ENCODE measurements at regions not wholly inside any gene's neighbourhood (a gene's known extent, or its start where the extent isn't known, plus 50 kb on each side); places are given as distances from the start of the nearest gene placed in this dataset.

GRCh38 chr9:31272456-31273295 is 1111.8 kb upstream of the ACO1 start:
- no peaks in the 10 kb centered on the region for H3K27me3 ChIP-seq (ENCODE audit: control insufficient read depth in 2 of 2, insufficient read depth in 2 of 2, low read length in 2 of 2)
- no peaks in the 10 kb centered on the region for H4K20me1 ChIP-seq (replicated peaks; ENCODE audit: control insufficient read depth, insufficient read depth, low read length)
- POLR2A ChIA-PET: no interaction called here
- FAIRE-seq (no peak), DNase-seq (ENCODE audit: extremely low read depth in 1 of 4, low spot score in 3 of 4) (no peak), ATAC-seq (no peak)
- no peak overlapping the region for H3K4me2 ChIP-seq (ENCODE audit: insufficient read depth, low read length)
- no peak overlapping the region for H3K27ac ChIP-seq (ENCODE audit: extremely low read depth, low read depth, low read length)
- H3K36me3 ChIP-seq (ENCODE audit: control insufficient read depth, insufficient read depth, low read length): no peaks in the 10 kb centered on the region
- no TSS peak for BruUV-seq (replicated peaks)
- TF ChIP-seq DMBX1 (CRISPR knock-in tag; IDR thresholded peaks at IDR 0.05; ENCODE audit: borderline replicate concordance) (no peak), FOXA1 (IDR thresholded peaks at IDR 0.05; ENCODE audit: borderline replicate concordance) (no peak), MITF (IDR thresholded peaks at IDR 0.05) (no peak), TAF9B (IDR thresholded peaks at IDR 0.05; ENCODE audit: partially characterized antibody) (no peak), HDAC6 (IDR thresholded peaks at IDR 0.05; ENCODE audit: low read depth, low read length) (no peak), NKRF (IDR thresholded peaks at IDR 0.05; ENCODE audit: borderline replicate concordance) (no peak), KDM4B (IDR thresholded peaks at IDR 0.05; ENCODE audit: borderline replicate concordance in 2 of 2, low read depth in 1 of 2) (no peak), TBL1XR1 (IDR thresholded peaks at IDR 0.05; ENCODE audit: low read length in 2 of 2) (no peak), ZNF444 (CRISPR knock-in tag; IDR thresholded peaks at IDR 0.05) (no peak), RBFOX2 (IDR thresholded peaks at IDR 0.05; ENCODE audit: low read depth, low read length) (no peak)
- CTCF ChIA-PET (ENCODE audit: low intra/inter-chr PET ratio): no interaction called here
- intact Hi-C loops (cut with micrococcal nuclease) (no loop called here), in situ Hi-C loops (cut with MboI) (no loop called here)
- no peak overlapping the region for H3K9ac ChIP-seq (ENCODE audit: insufficient read depth in 1 of 2, low read depth in 2 of 2, low read length in 2 of 2)
- H3K9me3 ChIP-seq (replicated peaks; ENCODE audit: control insufficient read depth, insufficient read depth, low read depth, low read length): no peaks in the 10 kb centered on the region
- no CpG with 5 or more reads among the region's 4 CpGs for WGBS (ENCODE audit: insufficient coverage, low coverage, missing lambda C conversion rate)
- no peak overlapping the region for H3K4me3 ChIP-seq
- H3K9me1 ChIP-seq (ENCODE audit: control insufficient read depth, insufficient read depth, low read length): no peaks in the 10 kb centered on the region
- H2AFZ ChIP-seq (ENCODE audit: low read depth, low read length): no peak overlapping the region
- H3K79me2 ChIP-seq (ENCODE audit: control insufficient read depth, insufficient read depth, low read length): no peaks in the 10 kb centered on the region
- H3K4me1 ChIP-seq (replicated peaks in 1 of 2; ENCODE audit: control insufficient read depth in 2 of 2, insufficient read depth in 2 of 2, low read length in 2 of 2): no peaks in the 10 kb centered on the region

All from K562 (cell line).